Hematopoietic multipotent progenitor cell treated with erythropoietin and hydrocortisone succinate and interleukin-3 and kit ligand, for 4 days (in vitro differentiated cells): ENCODE measurements at regions not wholly inside any gene's neighbourhood (a gene's known extent, or its start where the extent isn't known, plus 50 kb on each side); places are given as distances from the start of the nearest gene placed in this dataset.
"Not testable (repeated sequence)": the region's sequence is repeated elsewhere in the genome, so short reads cannot be mapped to it uniquely, and the experiment has no call there.

Experiments
- DNase-seq: peaks from one replicate; pipeline ENCODE4 v3.0.0-alpha.2; 2015

GRCh38 chr2:21194147-21194546 is 70.4 kb downstream of the TDRD15 start:
- DNase-seq, result no peak

- no peak for DNase-seq
These were observed 71.1 kb downstream of the TDRD15 start for GRCh38 chr2:21194858-21195271.

- no peak for DNase-seq
These were observed 71.6 kb downstream of the TDRD15 start for GRCh38 chr2:21195326-21195725.

GRCh38 chr2:21198637-21199036 is 74.9 kb downstream of the TDRD15 start:
- DNase-seq, result no peak

- DNase-seq, result no peak
These were observed 80.2 kb downstream of the TDRD15 start for GRCh38 chr2:21203976-21204375.

- not testable (repeated sequence) for DNase-seq
These were observed 90.3 kb downstream of the TDRD15 start for GRCh38 chr2:21214085-21214484.

GRCh38 chr2:21217442-21217841 is 93.7 kb downstream of the TDRD15 start:
- no peak for DNase-seq

- DNase-seq, result no peak
These were observed 97.2 kb downstream of the TDRD15 start for GRCh38 chr2:21220930-21221329.

- no peak for DNase-seq
These were observed 99.8 kb downstream of the TDRD15 start for GRCh38 chr2:21223618-21224017.

GRCh38 chr2:21228041-21228895 is 104.5 kb downstream of the TDRD15 start:
- DNase-seq, result peak; percentile 82

- DNase-seq, result no peak
These were observed 105.5 kb downstream of the TDRD15 start for GRCh38 chr2:21229302-21229701.

- DNase-seq, result no peak
These were observed 106.4 kb downstream of the TDRD15 start for GRCh38 chr2:21230140-21230539.

- DNase-seq, result peak; percentile 17
These were observed 108.2 kb downstream of the TDRD15 start for GRCh38 chr2:21231985-21232384.

- DNase-seq, result no peak
These were observed 109.4 kb downstream of the TDRD15 start for GRCh38 chr2:21233194-21233593.

GRCh38 chr2:21234001-21234400 is 110.2 kb downstream of the TDRD15 start:
- DNase-seq, result no peak

- DNase-seq, result no peak
These were observed 110.8 kb downstream of the TDRD15 start for GRCh38 chr2:21234464-21235120.

GRCh38 chr2:21239749-21240148 is 116.0 kb downstream of the TDRD15 start:
- not testable (repeated sequence) for DNase-seq

- DNase-seq, result no peak
These were observed 120.4 kb downstream of the TDRD15 start for GRCh38 chr2:21244161-21244560.

GRCh38 chr2:21245565-21245964 is 121.8 kb downstream of the TDRD15 start:
- peak; percentile 44 for DNase-seq

GRCh38 chr2:21249367-21249766 is 125.6 kb downstream of the TDRD15 start:
- DNase-seq, result no peak

GRCh38 chr2:21250673-21251072 is 126.9 kb downstream of the TDRD15 start:
- no peak for DNase-seq

- no peak for DNase-seq
These were observed 127.6 kb downstream of the TDRD15 start for GRCh38 chr2:21251216-21251980.

- DNase-seq, result no peak
These were observed 129.7 kb downstream of the TDRD15 start for GRCh38 chr2:21253311-21254027.
